K562 (cell line): ENCODE measurements at regions not wholly inside any gene's neighbourhood (a gene's known extent, or its start where the extent isn't known, plus 50 kb on each side); places are given as distances from the start of the nearest gene placed in this dataset.

ENCODE experiments used
- ATAC-seq: fragments of 200-7000 bp; cut with Tn5 transposase; 3 replicates; pipeline ENCODE4 v1.9.1; 2020; ENCODE audit warnings: moderate library complexity
- BruUV-seq: library from RNA; stranded (reverse); fragments of 400-500 nt; replicated peaks from 2 replicates; lab custom pipeline; 2021; lab: Mats Ljungman, UMichigan
- CTCF ChIA-PET: fragments of 300-600 bp; formaldehyde crosslinking; extraction: SDS; loops from one replicate; lab custom pipeline; 2021; ENCODE audit warnings: low intra/inter-chr PET ratio; lab: Yijun Ruan, JAX
- POLR2A ChIA-PET: fragments of 300-600, 350-650 bp; sonication (Branson Sonifier 250); formaldehyde crosslinking; extraction: SDS; loops from one replicate; lab custom pipeline; 2021; ENCODE audit warnings: antibody characterized with exemption, inconsistent platforms; lab: Yijun Ruan, JAX
- DNase-seq, 4 experiments: peaks; one replicate each; pipeline versions ENCODE4 v3.0.0 to v3.0.0-alpha.2; 2011 to 2018; ENCODE audit warnings: low spot score in 3 of 4, mixed read lengths in 3 of 4; ENCODE audit errors: extremely low read depth in 1 of 4
- FAIRE-seq: peaks from 2 replicates; lab custom pipeline; 2011; peaks lifted over from hg19 to GRCh38; lab: Jason Lieb, UNC
- H2AFZ ChIP-seq: 2 replicates; pipeline ENCODE4 v1.6.0; 2011; ENCODE audit warnings: low read depth, low read length, control low read depth, inconsistent platforms
- H3K27ac ChIP-seq: fragments of 200-600 bp; 3 replicates; pipeline ENCODE4 v1.8.0; 2011; ENCODE audit warnings: low read depth, mild to moderate bottlenecking, control low read depth, inconsistent platforms, low read length, moderate library complexity, mixed read lengths; ENCODE audit errors: extremely low read depth
- H3K27me3 ChIP-seq, 2 experiments: fragments of 300-600 bp in 1 of 2; 2 replicates in 1 of 2; 3 replicates in 1 of 2; pipeline versions ENCODE4 v1.6.0 to v1.8.0; 2011; ENCODE audit warnings: inconsistent platforms in 2 of 2, low read length in 2 of 2, mild to moderate bottlenecking in 1 of 2, mixed read lengths in 1 of 2, moderate library complexity in 1 of 2; ENCODE audit not compliant: control insufficient read depth in 2 of 2, insufficient read depth in 2 of 2
- H3K36me3 ChIP-seq: fragments of 300-600 bp; 3 replicates; pipeline ENCODE4 v1.8.0; 2011; ENCODE audit warnings: mild to moderate bottlenecking, low read length, inconsistent platforms; ENCODE audit not compliant: control insufficient read depth, insufficient read depth
- H3K4me1 ChIP-seq, 2 experiments: fragments of 200-600 bp in 1 of 2; replicated peaks in 1 of 2; 2 replicates in 1 of 2; 3 replicates in 1 of 2; pipeline versions ENCODE4 v1.5.1 to v1.8.0; 2011; ENCODE audit warnings: inconsistent platforms in 2 of 2, low read length in 2 of 2, mild to moderate bottlenecking in 1 of 2, mixed read lengths in 1 of 2, moderate library complexity in 1 of 2; ENCODE audit not compliant: control insufficient read depth in 2 of 2, insufficient read depth in 2 of 2
- H3K4me2 ChIP-seq: 2 replicates; pipeline ENCODE4 v1.6.1; 2011; ENCODE audit warnings: low read length, control low read depth, inconsistent platforms, mixed read lengths; ENCODE audit not compliant: insufficient read depth
- H3K4me3 ChIP-seq: fragments of 200-600 bp; sonication (generic), shearing (Covaris generic); 2 replicates; pipeline ENCODE4 v1.5.1; 2016; ENCODE audit warnings: control low read depth, inconsistent platforms
- H3K79me2 ChIP-seq: fragments of 200-600 bp; 3 replicates; pipeline ENCODE4 v1.8.0; 2011; ENCODE audit warnings: low read length, inconsistent platforms; ENCODE audit not compliant: control insufficient read depth, insufficient read depth
- H3K9ac ChIP-seq, 2 experiments: 2 replicates each; pipeline versions ENCODE4 v1.6.0 to v1.6.1; 2011; ENCODE audit warnings: low read depth in 2 of 2, low read length in 2 of 2, control low read depth in 1 of 2, inconsistent platforms in 1 of 2, mild to moderate bottlenecking in 1 of 2, mixed read lengths in 1 of 2; ENCODE audit not compliant: insufficient read depth in 1 of 2
- H3K9me1 ChIP-seq: one replicate; pipeline ENCODE4 v1.6.0; 2011; ENCODE audit warnings: inconsistent platforms, mild to moderate bottlenecking, low read length, moderate library complexity; ENCODE audit not compliant: control insufficient read depth, insufficient read depth
- H3K9me3 ChIP-seq: replicated peaks from 2 replicates; pipeline ENCODE4 v1.5.1; 2011; ENCODE audit warnings: low read depth, low read length, inconsistent platforms; ENCODE audit not compliant: control insufficient read depth, insufficient read depth
- H4K20me1 ChIP-seq: replicated peaks from 2 replicates; pipeline ENCODE4 v1.6.1; 2011; ENCODE audit warnings: low read length, inconsistent platforms, mixed read lengths; ENCODE audit not compliant: control insufficient read depth, insufficient read depth
- ARID4B ChIP-seq: sonication (generic); formaldehyde crosslinking; IDR thresholded peaks from 2 replicates; pipeline ENCODE4 v1.8.0; 2022; ENCODE audit warnings: mild to moderate bottlenecking, missing genetic modification reagents
- CCAR2 ChIP-seq: fragments of 200-400 bp; formaldehyde crosslinking; IDR thresholded peaks from 2 replicates; pipeline ENCODE4 v1.6.1; 2017; ENCODE audit warnings: mild to moderate bottlenecking, low read depth, low read length
- CTCF ChIP-seq, 3 experiments: IDR thresholded peaks in 2 of 3; conservative IDR thresholded peaks in 1 of 3; 2 replicates each; pipeline ENCODE4 v1.5.1; 2011 to 2012; ENCODE audit warnings: low read length in 3 of 3, mild to moderate bottlenecking in 3 of 3, control low read depth in 2 of 3, improper control_type of control experiment in 1 of 3, inconsistent platforms in 1 of 3, low read depth in 1 of 3, mixed read lengths in 1 of 3, moderate library complexity in 1 of 3; ENCODE audit not compliant: insufficient read depth in 2 of 3
- ELF4 ChIP-seq: fragments of 450-650 bp; formaldehyde crosslinking; IDR thresholded peaks from 2 replicates; pipeline ENCODE4 v1.4.0; 2022; ENCODE audit warnings: missing genetic modification characterization
- GATAD2B ChIP-seq: fragments of 450-650 bp; IDR thresholded peaks from 2 replicates; pipeline ENCODE4 v1.6.1; 2017; ENCODE audit warnings: mild to moderate bottlenecking, borderline replicate concordance
- HDAC1 ChIP-seq, 2 experiments: fragments of 450-650 bp; IDR thresholded peaks; 2 replicates each; pipeline ENCODE4 v1.6.1; 2016 to 2017; ENCODE audit warnings: inconsistent platforms in 1 of 2, mild to moderate bottlenecking in 1 of 2, moderate library complexity in 1 of 2
- HIVEP1 ChIP-seq: fragments of 250-450 bp; sonication (Bioruptor Pico); IDR thresholded peaks from 2 replicates; pipeline ENCODE4 v1.4.0; 2020; ENCODE audit warnings: mild to moderate bottlenecking
- IFI16 ChIP-seq: fragments of 250-450 bp; sonication (Bioruptor Pico); IDR thresholded peaks from 2 replicates; pipeline ENCODE4 v2.1.2; 2022; ENCODE audit warnings: mild to moderate bottlenecking, inconsistent platforms
- MAZ ChIP-seq, 2 experiments: fragments of 450-650 bp in 1 of 2; sonication (generic) in 1 of 2; formaldehyde crosslinking; IDR thresholded peaks in 1 of 2; conservative IDR thresholded peaks in 1 of 2; 2 replicates each; pipeline versions ENCODE4 v1.4.0 to v1.5.0; 2020; ENCODE audit warnings: mild to moderate bottlenecking in 1 of 2, missing genetic modification reagents in 1 of 2
- MTA1 ChIP-seq: fragments of 450-650 bp; IDR thresholded peaks from 2 replicates; pipeline ENCODE4 v1.6.1; 2017; ENCODE audit warnings: borderline replicate concordance
- POLR2H ChIP-seq: IDR thresholded peaks from 2 replicates; pipeline ENCODE4 v1.6.1; 2016; ENCODE audit warnings: missing genetic modification characterization, low read depth, mild to moderate bottlenecking, control low read depth, missing compliant biosample characterization, moderate library complexity
- SMAD1 ChIP-seq: fragments of 150-350 bp; IDR thresholded peaks from 2 replicates; pipeline ENCODE4 v1.6.1; 2014; ENCODE audit warnings: low read length, low read depth; ENCODE audit not compliant: partially characterized antibody
- ZNF146 ChIP-seq: IDR thresholded peaks from one replicate; pipeline ENCODE4 v1.6.1; 2018; ENCODE audit warnings: missing compliant biosample characterization; ENCODE audit not compliant: unreplicated experiment
- ZNF445 ChIP-seq: fragments of 250-450 bp; sonication (Bioruptor Pico); IDR thresholded peaks from 2 replicates; pipeline ENCODE4 v1.4.0; 2020; ENCODE audit warnings: low read depth, mild to moderate bottlenecking, moderate library complexity
- WGBS: fragments of 100-300 bp; shearing (Covaris generic); methylation state at CpG from one replicate; pipeline ENCODE4 v1.1.6; 2016; ENCODE audit warnings: low coverage, mixed read lengths; ENCODE audit not compliant: insufficient coverage; ENCODE audit errors: missing lambda C conversion rate; 5-methylcytosine and 5-hydroxymethylcytosine counted together
- in situ Hi-C: fragments of 300-500 bp; cut with MboI; formaldehyde crosslinking; loops from 4 replicates; pipeline ENCODE4 v1.15.0; 2018; ENCODE audit warnings: inconsistent platforms, mixed read lengths
- intact Hi-C: fragments of 100-400 bp; cut with micrococcal nuclease; formaldehyde crosslinking; loops from 2 replicates; pipeline ENCODE4 v1.14.2; 2022
- TF ChIP-seq, protein P1 (sequence below): IDR thresholded peaks from 2 replicates; pipeline ENCODE4 v1.6.1; 2012; ENCODE audit warnings: low read depth, low read length, improper control_type of control experiment, borderline replicate concordance

DNA sequence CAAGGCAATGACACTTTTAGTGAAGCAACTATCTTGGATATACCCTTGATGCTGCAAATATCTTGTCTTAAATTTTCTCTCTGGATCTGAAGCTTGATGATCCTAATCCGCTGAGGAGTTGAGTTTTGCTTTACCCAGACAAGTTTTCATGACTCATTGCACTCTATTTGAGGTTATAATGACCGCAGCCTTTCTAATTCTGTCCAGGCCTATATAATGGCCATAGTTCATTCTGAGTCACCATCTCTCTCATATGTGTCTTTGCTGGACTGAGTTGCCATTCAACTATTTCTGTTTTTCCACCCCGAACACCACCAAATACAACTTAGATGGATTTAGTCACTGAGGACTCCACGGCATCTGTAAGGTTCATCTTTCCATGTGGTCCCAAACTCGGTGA lies 802.1 kb upstream of the FAM98A start:
- H3K27ac ChIP-seq = no peak overlapping the region
- FAIRE-seq (no peak), ATAC-seq (no peak), DNase-seq (no peak)
- in situ Hi-C loops = no loop called here
- no peak overlapping the region for H3K4me2 ChIP-seq
- H3K79me2 ChIP-seq = no peaks in the 10 kb centered on the region
- ChIA-PET POLR2A (no interaction called here), CTCF (no interaction called here)
- H3K4me1 ChIP-seq = no peaks in the 10 kb centered on the region
- no peaks in the 10 kb centered on the region for H3K9me1 ChIP-seq
- no peak overlapping the region for H3K9ac ChIP-seq
- WGBS = 1% methylated on average over 5 of the region's 5 CpGs
- H3K27me3 ChIP-seq = no peaks in the 10 kb centered on the region
- intact Hi-C loops = no loop called here
- no peaks in the 10 kb centered on the region for H3K36me3 ChIP-seq
- H3K9me3 ChIP-seq = no peaks in the 10 kb centered on the region; the same call in 1 of the 2 replicates
- H4K20me1 ChIP-seq = no peaks in the 10 kb centered on the region
- H3K4me3 ChIP-seq = no peak overlapping the region
- H2AFZ ChIP-seq = no peak overlapping the region
- no TSS peak for BruUV-seq
- TF ChIP-seq MAZ (CRISPR knock-in tag; conservative IDR thresholded peaks at IDR 0.05 in 1 of 2, IDR thresholded peaks at IDR 0.05 in 1 of 2) (no peak), HDAC1 (IDR thresholded peaks at IDR 0.05) (no peak), ELF4 (no peak), CCAR2 (no peak), CTCF (IDR thresholded peaks at IDR 0.05 in 2 of 3, conservative IDR thresholded peaks at IDR 0.05 in 1 of 3; ENCODE audit: insufficient read depth in 2 of 3, low read depth in 1 of 3, low read length in 3 of 3) (no peak), ARID4B (no peak), ZNF146 (CRISPR knock-in tag) (no peak), POLR2H (tag) (no peak), HIVEP1 (CRISPR knock-in tag) (no peak), MTA1 (no peak), ZNF445 (CRISPR knock-in tag) (no peak), SMAD1 (no peak), IFI16 (CRISPR knock-in tag) (no peak), GATAD2B (no peak)
- TF ChIP-seq, protein P1, sequence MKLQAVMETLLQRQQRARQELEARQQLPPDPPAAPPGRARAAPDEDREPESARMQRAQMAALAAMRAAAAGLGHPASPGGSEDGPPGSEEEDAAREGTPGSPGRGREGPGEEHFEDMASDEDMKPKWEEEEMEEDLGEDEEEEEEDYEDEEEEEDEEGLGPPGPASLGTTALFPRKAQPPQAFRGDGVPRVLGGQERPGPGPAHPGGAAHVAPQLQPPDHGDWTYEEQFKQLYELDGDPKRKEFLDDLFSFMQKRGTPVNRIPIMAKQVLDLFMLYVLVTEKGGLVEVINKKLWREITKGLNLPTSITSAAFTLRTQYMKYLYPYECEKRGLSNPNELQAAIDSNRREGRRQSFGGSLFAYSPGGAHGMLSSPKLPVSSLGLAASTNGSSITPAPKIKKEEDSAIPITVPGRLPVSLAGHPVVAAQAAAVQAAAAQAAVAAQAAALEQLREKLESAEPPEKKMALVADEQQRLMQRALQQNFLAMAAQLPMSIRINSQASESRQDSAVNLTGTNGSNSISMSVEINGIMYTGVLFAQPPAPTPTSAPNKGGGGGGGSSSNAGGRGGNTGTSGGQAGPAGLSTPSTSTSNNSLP = no peak
